ENCODE measurements at regions not wholly inside any gene's neighbourhood (a gene's known extent, or its start where the extent isn't known, plus 50 kb on each side); places are given as distances from the start of the nearest gene placed in this dataset.
"Not testable (repeated sequence)": the region's sequence is repeated elsewhere in the genome, so short reads cannot be mapped to it uniquely, and the experiment has no call there.

GRCh38 chr6:93858213-93858612 is 438.9 kb upstream of the EPHA7 start:
- Histone ChIP-seq H3K4me1 (ENCODE audit: low read length) (no peaks in the 10 kb centered on the region), H3K79me2 (ENCODE audit: low read length) (no peaks in the 10 kb centered on the region), H3K4me3 (ENCODE audit: low read length) (no peak overlapping the region), H3K9me3 (ENCODE audit: insufficient read depth, low read length) (no peaks in the 10 kb centered on the region), H2AFZ (ENCODE audit: low read depth, low read length) (no peak overlapping the region), H3K27ac (ENCODE audit: low read length) (no peak overlapping the region), H3K36me3 (replicated peaks; ENCODE audit: low read depth, low read length) (no peaks in the 10 kb centered on the region), H3K4me2 (ENCODE audit: low read length) (no peak overlapping the region), H3K9ac (ENCODE audit: low read length) (no peak overlapping the region), H3K27me3 (ENCODE audit: low read depth, low read length) (no peaks in the 10 kb centered on the region), H4K20me1 (ENCODE audit: insufficient read depth, low read length) (no peaks in the 10 kb centered on the region)
- no peak for TF ChIP-seq EZH2phosphoT487 (IDR thresholded peaks at IDR 0.05; ENCODE audit: low read depth)
- no peak for TF ChIP-seq CTCF (IDR thresholded peaks at IDR 0.05; ENCODE audit: low read depth, low read length)

GRCh38 chr6:93849857-93850256 is 430.5 kb upstream of the EPHA7 start:
- H3K27ac ChIP-seq (ENCODE audit: low read length): no peak overlapping the region
- no peaks in the 10 kb centered on the region for H3K4me1 ChIP-seq (ENCODE audit: low read length)
- no peaks in the 10 kb centered on the region for H3K79me2 ChIP-seq (ENCODE audit: low read length)
- H4K20me1 ChIP-seq (ENCODE audit: insufficient read depth, low read length): no peaks in the 10 kb centered on the region
- no peak overlapping the region for H3K9ac ChIP-seq (ENCODE audit: low read length)
- H3K4me2 ChIP-seq (ENCODE audit: low read length): no peak overlapping the region
- no peaks in the 10 kb centered on the region for H3K27me3 ChIP-seq (ENCODE audit: low read depth, low read length)
- H3K9me3 ChIP-seq (ENCODE audit: insufficient read depth, low read length): no peaks in the 10 kb centered on the region
- no peak overlapping the region for H3K4me3 ChIP-seq (ENCODE audit: low read length)
- TF ChIP-seq CTCF (IDR thresholded peaks at IDR 0.05; ENCODE audit: low read depth, low read length) (no peak), EZH2phosphoT487 (IDR thresholded peaks at IDR 0.05; ENCODE audit: low read depth) (no peak)
- H2AFZ ChIP-seq (ENCODE audit: low read depth, low read length): no peak overlapping the region
- H3K36me3 ChIP-seq (replicated peaks; ENCODE audit: low read depth, low read length): no peaks in the 10 kb centered on the region

- Histone ChIP-seq H3K4me1 (ENCODE audit: low read length) (no peaks in the 10 kb centered on the region), H4K20me1 (ENCODE audit: insufficient read depth, low read length) (no peaks in the 10 kb centered on the region), H3K4me3 (ENCODE audit: low read length) (no peak overlapping the region), H3K27me3 (ENCODE audit: low read depth, low read length) (no peaks in the 10 kb centered on the region), H3K4me2 (ENCODE audit: low read length) (no peak overlapping the region), H3K27ac (ENCODE audit: low read length) (no peak overlapping the region), H3K9me3 (ENCODE audit: insufficient read depth, low read length) (no peaks in the 10 kb centered on the region), H3K9ac (ENCODE audit: low read length) (no peak overlapping the region), H3K36me3 (replicated peaks; ENCODE audit: low read depth, low read length) (no peaks in the 10 kb centered on the region), H2AFZ (ENCODE audit: low read depth, low read length) (no peak overlapping the region), H3K79me2 (ENCODE audit: low read length) (no peaks in the 10 kb centered on the region)
- no peak for TF ChIP-seq CTCF (IDR thresholded peaks at IDR 0.05; ENCODE audit: low read depth, low read length)
- TF ChIP-seq EZH2phosphoT487 (IDR thresholded peaks at IDR 0.05; ENCODE audit: low read depth): no peak
These were observed 428.8 kb upstream of the EPHA7 start for GRCh38 chr6:93848031-93848742.

GRCh38 chr6:93842178-93842577 is 422.8 kb upstream of the EPHA7 start:
- H3K27ac ChIP-seq (ENCODE audit: low read length): no peak overlapping the region

GRCh38 chr6:93835451-93836145 is 416.2 kb upstream of the EPHA7 start:
- H2AFZ ChIP-seq (ENCODE audit: low read depth, low read length); H4K20me1 ChIP-seq (ENCODE audit: insufficient read depth, low read length); H3K4me3 ChIP-seq (ENCODE audit: low read length); H3K27ac ChIP-seq (ENCODE audit: low read length); H3K4me1 ChIP-seq (ENCODE audit: low read length); H3K27me3 ChIP-seq (ENCODE audit: low read depth, low read length); H3K79me2 ChIP-seq (ENCODE audit: low read length); H3K9ac ChIP-seq (ENCODE audit: low read length); H3K9me3 ChIP-seq (ENCODE audit: insufficient read depth, low read length); H3K36me3 ChIP-seq (replicated peaks; ENCODE audit: low read depth, low read length); H3K4me2 ChIP-seq (ENCODE audit: low read length): not testable (repeated sequence)

More at GRCh38 chr6:93842178-93842577, 422.8 kb upstream of the EPHA7 start:
- Histone ChIP-seq H3K4me3 (ENCODE audit: low read length) (no peak overlapping the region), H3K4me2 (ENCODE audit: low read length) (no peak overlapping the region), H3K9ac (ENCODE audit: low read length) (no peak overlapping the region), H4K20me1 (ENCODE audit: insufficient read depth, low read length) (no peaks in the 10 kb centered on the region), H3K4me1 (ENCODE audit: low read length) (no peaks in the 10 kb centered on the region), H3K36me3 (replicated peaks; ENCODE audit: low read depth, low read length) (no peaks in the 10 kb centered on the region), H3K79me2 (ENCODE audit: low read length) (no peaks in the 10 kb centered on the region), H2AFZ (ENCODE audit: low read depth, low read length) (no peak overlapping the region), H3K27me3 (ENCODE audit: low read depth, low read length) (no peaks in the 10 kb centered on the region), H3K9me3 (ENCODE audit: insufficient read depth, low read length) (no peaks in the 10 kb centered on the region)
- no peak for TF ChIP-seq CTCF (IDR thresholded peaks at IDR 0.05; ENCODE audit: low read depth, low read length)
- no peak for TF ChIP-seq EZH2phosphoT487 (IDR thresholded peaks at IDR 0.05; ENCODE audit: low read depth)

GRCh38 chr6:93835026-93835425 is 415.7 kb upstream of the EPHA7 start:
- not testable (repeated sequence) for H3K9ac ChIP-seq (ENCODE audit: low read length); H3K27me3 ChIP-seq (ENCODE audit: low read depth, low read length); H2AFZ ChIP-seq (ENCODE audit: low read depth, low read length); H3K79me2 ChIP-seq (ENCODE audit: low read length); H3K4me2 ChIP-seq (ENCODE audit: low read length); H3K9me3 ChIP-seq (ENCODE audit: insufficient read depth, low read length); H4K20me1 ChIP-seq (ENCODE audit: insufficient read depth, low read length); H3K4me1 ChIP-seq (ENCODE audit: low read length); H3K4me3 ChIP-seq (ENCODE audit: low read length); H3K36me3 ChIP-seq (replicated peaks; ENCODE audit: low read depth, low read length); H3K27ac ChIP-seq (ENCODE audit: low read length)

Data from OCI-LY3 (cell line).